Prostate gland (tissue), 2 donors: ENCODE measurements at regions not wholly inside any gene's neighbourhood (a gene's known extent, or its start where the extent isn't known, plus 50 kb on each side); places are given as distances from the start of the nearest gene placed in this dataset.

Experiments used
- CTCF ChIP-seq, 4 experiments: fragments of 200-600 bp in 2 of 4; fragments of 450-650 bp in 2 of 4; sonication (generic) in 2 of 4; IDR thresholded peaks; 1 replicate in 3 of 4; 2 replicates in 1 of 4; pipeline ENCODE4 v1.5.1; 2016 to 2019; ENCODE audit warnings: antibody characterized with exemption in 4 of 4, mild to moderate bottlenecking in 2 of 4, moderate library complexity in 2 of 4
- POLR2A ChIP-seq: fragments of 450-650 bp; IDR thresholded peaks from one replicate; pipeline ENCODE4 v1.6.1; 2016; ENCODE audit warnings: antibody characterized with exemption, mild to moderate bottlenecking
- POLR2AphosphoS5 ChIP-seq: sonication (generic); formaldehyde crosslinking; IDR thresholded peaks from one replicate; pipeline ENCODE4 v1.6.1; 2017; ENCODE audit warnings: antibody characterized with exemption

DNA sequence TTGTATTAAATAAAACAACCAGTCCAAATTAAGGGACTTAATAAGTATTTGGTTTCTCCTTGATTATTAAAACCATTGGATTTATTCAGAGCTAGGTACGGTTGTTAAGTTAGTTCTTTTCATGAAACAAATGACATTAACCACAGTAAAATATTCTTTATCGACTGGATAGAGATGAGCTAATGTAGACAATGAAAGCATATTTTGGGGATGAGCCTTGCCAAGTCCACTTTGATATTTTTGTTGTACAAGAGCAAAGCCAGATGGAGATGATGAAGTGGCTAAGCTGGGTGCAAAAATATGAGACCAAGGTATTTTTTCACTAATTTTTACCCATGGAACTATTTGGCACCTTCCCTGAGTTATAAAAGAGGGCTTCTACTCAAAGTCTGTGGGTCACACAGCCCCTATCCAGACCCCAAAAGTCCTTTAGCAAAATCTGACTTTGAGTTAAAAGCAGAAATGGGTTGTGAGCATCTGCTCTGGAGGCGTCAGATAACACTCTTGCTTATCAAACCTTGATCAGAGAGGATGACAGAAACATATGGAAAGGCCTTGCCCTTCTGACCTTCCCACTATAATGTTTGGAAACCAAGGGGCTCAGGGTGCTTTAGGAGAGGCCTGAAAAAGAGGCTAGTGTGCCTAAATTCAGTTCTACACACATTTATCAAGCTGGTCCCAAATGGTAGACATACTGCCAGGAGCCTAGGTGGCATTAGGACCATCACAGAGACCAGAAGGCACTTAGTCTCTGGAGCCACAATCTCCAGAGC, 456.8 kb downstream of the MTX2 start:
- TF ChIP-seq CTCF (IDR thresholded peaks at IDR 0.05) (no peak), POLR2AphosphoS5 (no peak), POLR2A (no peak)
